Aorta (tissue), 5 donors: ENCODE measurements at regions not wholly inside any gene's neighbourhood (a gene's known extent, or its start where the extent isn't known, plus 50 kb on each side); places are given as distances from the start of the nearest gene placed in this dataset.

ENCODE experiments used
- ATAC-seq: fragments of 200-7000 bp; cut with Tn5 transposase; one replicate; pipeline ENCODE4 v1.9.1; 2022; ENCODE audit warnings: moderate library complexity; ENCODE audit not compliant: low FRiP score
- DNase-seq, 2 donors: peaks; one replicate each; pipeline ENCODE4 v3.0.0-alpha.2; 2020
- H3K27ac ChIP-seq, 2 donors: one replicate each; pipeline ENCODE4 v1.5.1; 2013; ENCODE audit warnings: low read length in 2 of 2, mild to moderate bottlenecking in 2 of 2, moderate library complexity in 2 of 2, control low read depth in 1 of 2, inconsistent platforms in 1 of 2, low read depth in 1 of 2
- H3K27me3 ChIP-seq, 2 donors: one replicate each; pipeline ENCODE4 v1.6.1; 2013; ENCODE audit warnings: control low read depth in 1 of 2, low read length in 1 of 2, mild to moderate bottlenecking in 1 of 2, moderate library complexity in 1 of 2; ENCODE audit not compliant: insufficient read depth in 2 of 2, control insufficient read depth in 1 of 2
- H3K36me3 ChIP-seq, 2 donors: one replicate each; pipeline ENCODE4 v1.6.1; 2013; ENCODE audit warnings: control low read depth in 1 of 2, low read length in 1 of 2, mild to moderate bottlenecking in 1 of 2; ENCODE audit not compliant: insufficient read depth in 2 of 2, control insufficient read depth in 1 of 2
- H3K4me1 ChIP-seq, 2 donors: one replicate each; pipeline ENCODE4 v1.6.1; 2013; ENCODE audit warnings: low read length in 2 of 2, control low read depth in 1 of 2, mild to moderate bottlenecking in 1 of 2, moderate library complexity in 1 of 2; ENCODE audit not compliant: insufficient read depth in 2 of 2, control insufficient read depth in 1 of 2
- H3K4me3 ChIP-seq, 2 donors: one replicate each; pipeline ENCODE4 v1.5.1; 2013; ENCODE audit warnings: low read length in 2 of 2, control low read depth in 1 of 2, mild to moderate bottlenecking in 1 of 2
- H3K9me3 ChIP-seq: one replicate; pipeline ENCODE4 v1.6.1; 2013; ENCODE audit warnings: mild to moderate bottlenecking, low read length; ENCODE audit not compliant: control insufficient read depth
- WGBS, 2 donors: extraction: QIAGEN DNeasy Blood & Tissue Kit; methylation state at CpG; one replicate each; pipeline ENCODE4 v1.1.7; 2013; 5-methylcytosine and 5-hydroxymethylcytosine counted together
- intact Hi-C, 2 donors: fragments of 100-400 bp; cut with DNase I; formaldehyde crosslinking; loops; one replicate each; pipeline versions ENCODE4 v1.14.2 to v1.15.0; 2022
- donor health status: healthy with polysubstance abuse.
- donor health status: Bipolar disorder and iron deficiency.
- donor health status: DM: no; HTN: no; CAD: no.
- donor health status: DM: no; HTN: no; CAD: no.
- donor health status: DM: yes; HTN: yes; CAD: no.

DNA sequence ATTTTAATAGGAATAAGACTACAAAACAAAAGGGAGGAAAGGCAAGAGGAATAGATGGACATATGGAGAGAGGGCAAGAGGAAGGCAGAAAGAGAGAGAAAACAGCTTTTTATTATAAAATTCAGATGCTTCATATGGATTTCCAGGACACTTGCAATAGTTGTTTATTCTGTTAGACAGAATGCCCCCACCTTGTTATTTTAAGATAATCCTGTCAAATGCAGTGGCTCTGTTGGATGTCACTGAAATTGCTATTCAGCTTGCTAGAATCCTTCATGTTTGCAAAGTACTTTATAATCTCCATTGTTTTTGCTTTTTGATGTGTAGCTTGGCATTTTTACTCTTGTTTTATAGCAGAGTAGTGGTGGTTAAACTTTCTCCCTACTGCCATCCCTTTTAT lies 432.4 kb upstream of the AZI2 start:
- Histone ChIP-seq H3K4me1 (peaks cover 0 to 4% of the 10 kb centered on the region in 2 donors), H3K9me3 (no peaks in the 10 kb centered on the region), H3K36me3 (no peaks in the 10 kb centered on the region), H3K4me3 (no peak overlapping the region), H3K27me3 (no peaks in the 10 kb centered on the region), H3K27ac (no peak overlapping the region)
- intact Hi-C loops: no loop called here
- DNase-seq (no peak), ATAC-seq (no peak)

- Histone ChIP-seq H3K4me1 (no peaks in the 10 kb centered on the region), H3K27ac (no peak overlapping the region), H3K36me3 (no peaks in the 10 kb centered on the region), H3K27me3 (no peaks in the 10 kb centered on the region), H3K9me3 (no peaks in the 10 kb centered on the region), H3K4me3 (no peak overlapping the region)
- DNase-seq (no peak), ATAC-seq (no peak)
- WGBS, 2 donors: 95% methylated on average over 3 of the region's 3 CpGs
- intact Hi-C loops: no loop called here
Measured at GRCh38 chr3:28786446-28786845, 437.8 kb upstream of the AZI2 start.

DNA sequence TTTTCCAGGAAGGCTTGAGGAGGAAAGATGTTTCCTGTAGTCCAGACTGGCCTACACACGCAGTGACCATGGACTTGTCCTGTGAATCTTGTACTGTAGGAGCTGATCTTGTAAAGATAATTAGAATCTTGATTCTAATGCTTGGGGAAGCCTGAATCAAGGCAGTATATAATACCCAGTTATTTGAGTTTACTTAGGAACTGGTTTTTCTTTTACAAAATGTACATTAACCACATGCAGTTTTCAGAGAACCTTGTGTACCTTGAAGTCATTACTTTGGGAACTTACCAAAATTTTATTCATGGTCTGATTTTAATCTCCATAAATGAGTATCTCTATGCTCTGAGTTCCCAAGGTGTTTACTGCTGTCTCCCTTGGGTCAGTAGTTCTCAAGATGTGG lies 439.9 kb upstream of the AZI2 start:
- ATAC-seq (no peak), DNase-seq (no peak)
- no peak overlapping the region for H3K27ac ChIP-seq
- H3K27me3 ChIP-seq: no peaks in the 10 kb centered on the region
- WGBS, 2 donors: 87 to 91% methylated on average over 1 of the region's 1 CpG
- no peaks in the 10 kb centered on the region for H3K36me3 ChIP-seq
- H3K4me1 ChIP-seq: peaks cover 0 to 3% of the 10 kb centered on the region in 2 donors
- H3K9me3 ChIP-seq: no peaks in the 10 kb centered on the region
- intact Hi-C loops: no loop called here
- no peak overlapping the region for H3K4me3 ChIP-seq

DNA sequence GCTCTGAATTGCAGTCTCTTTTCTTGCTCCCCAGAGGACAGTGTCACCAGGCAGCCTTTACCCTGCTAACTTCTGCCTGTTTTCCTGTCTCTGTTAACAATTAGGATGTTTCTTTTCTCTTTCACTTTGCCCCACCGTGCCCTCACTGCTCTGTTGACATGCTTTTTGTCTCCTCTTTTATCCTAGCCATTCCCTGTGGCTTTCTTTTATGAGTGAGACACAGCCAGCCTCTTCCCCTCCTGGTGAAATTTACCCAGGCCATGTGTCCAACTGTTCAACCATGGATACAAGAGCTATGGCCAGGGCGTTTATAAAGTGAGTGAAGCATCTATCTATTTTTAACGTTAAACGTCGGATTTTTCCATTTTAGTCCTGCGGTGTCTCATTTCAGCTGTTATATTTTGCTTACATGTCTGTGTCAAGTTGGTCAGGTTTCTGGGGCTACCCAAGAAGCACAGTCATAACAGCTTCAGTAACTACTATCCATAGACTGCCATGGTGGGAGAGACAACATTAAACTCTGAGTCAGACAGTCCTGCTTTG lies 443.2 kb upstream of the AZI2 start:
- intact Hi-C loops: no loop called here
- Histone ChIP-seq H3K4me1 (peaks cover 0 to 3% of the 10 kb centered on the region in 2 donors), H3K27me3 (no peaks in the 10 kb centered on the region), H3K4me3 (no peak overlapping the region), H3K27ac (no peak overlapping the region), H3K36me3 (no peaks in the 10 kb centered on the region), H3K9me3 (no peaks in the 10 kb centered on the region)
- DNase-seq (no peak), ATAC-seq (no peak)
- WGBS, 2 donors: 42 to 44% methylated on average over 6 of the region's 6 CpGs

DNA sequence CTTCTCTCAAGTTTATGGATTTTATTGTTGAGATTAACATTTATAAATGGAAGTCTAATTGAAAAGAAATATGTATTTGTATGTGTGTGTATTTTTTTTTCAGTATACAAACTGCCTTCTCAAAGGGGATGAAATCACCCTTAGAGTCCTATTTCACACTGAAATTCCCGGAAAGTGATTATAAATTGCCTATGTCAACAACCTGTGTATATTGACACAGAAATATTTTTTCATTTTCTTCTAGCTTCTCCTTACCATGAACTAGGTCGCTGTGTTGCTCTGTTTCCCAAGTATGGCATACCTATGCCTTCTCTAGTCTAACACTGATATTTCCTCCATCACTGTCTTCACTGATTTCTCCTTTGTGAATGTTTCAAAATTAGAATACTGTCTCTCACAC lies 444.0 kb upstream of the AZI2 start:
- no peak for ATAC-seq
- WGBS, 2 donors: 92 to 97% methylated on average over 2 of the region's 2 CpGs
- no peaks in the 10 kb centered on the region for H3K36me3 ChIP-seq
- no peak for DNase-seq
- peaks cover 0 to 3% of the 10 kb centered on the region in 2 donors for H3K4me1 ChIP-seq
- H3K27me3 ChIP-seq: no peaks in the 10 kb centered on the region
- H3K27ac ChIP-seq: no peak overlapping the region
- no peak overlapping the region for H3K4me3 ChIP-seq
- intact Hi-C loops: no loop called here
- H3K9me3 ChIP-seq: no peaks in the 10 kb centered on the region

DNA sequence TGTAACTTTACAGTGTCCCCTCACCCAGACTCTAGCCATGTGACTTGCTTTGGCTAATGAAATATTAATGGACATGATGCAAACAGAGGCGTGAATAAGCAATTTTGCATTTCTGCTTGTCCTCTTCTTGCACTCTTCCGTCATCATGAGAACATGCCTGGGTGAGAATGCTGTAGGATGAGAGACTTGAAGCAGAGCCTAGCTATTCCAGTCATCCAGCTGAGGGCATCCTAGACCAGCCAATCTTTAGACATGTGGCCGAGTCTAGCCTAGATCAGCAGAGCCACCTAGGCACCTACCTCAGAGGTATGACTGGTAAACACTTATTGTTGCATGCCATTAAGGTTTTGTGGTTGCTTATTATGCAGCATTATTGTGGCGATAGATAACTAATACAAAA lies 450.5 kb upstream of the AZI2 start:
- no peaks in the 10 kb centered on the region for H3K9me3 ChIP-seq
- H3K27me3 ChIP-seq: no peaks in the 10 kb centered on the region
- ATAC-seq (no peak), DNase-seq (no peak)
- no peak overlapping the region for H3K4me3 ChIP-seq
- H3K36me3 ChIP-seq: no peaks in the 10 kb centered on the region
- 97 to 99% methylated on average over 4 of the region's 4 CpGs for WGBS, 2 donors
- no peak overlapping the region for H3K27ac ChIP-seq
- intact Hi-C loops: no loop called here
- no peaks in the 10 kb centered on the region for H3K4me1 ChIP-seq

DNA sequence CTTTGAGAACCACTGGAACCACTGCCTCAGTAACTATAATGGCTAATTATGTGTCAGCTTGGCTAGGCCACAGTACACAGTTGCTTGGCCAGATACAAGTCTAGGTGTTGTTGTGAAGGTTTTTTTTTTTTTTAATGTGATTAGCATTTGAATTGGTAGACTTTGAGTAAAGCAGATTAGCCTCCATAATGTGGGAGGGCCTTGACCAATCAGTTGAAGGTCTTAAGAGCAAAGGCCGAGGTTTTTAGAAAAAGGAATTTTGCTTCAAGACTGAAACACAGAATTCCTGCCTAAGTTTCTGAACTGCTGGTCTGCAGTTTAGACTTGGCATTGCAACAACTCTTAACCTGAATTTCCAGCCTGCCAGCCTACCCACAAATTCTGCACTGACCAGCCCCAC lies 451.6 kb upstream of the AZI2 start:
- no peaks in the 10 kb centered on the region for H3K4me1 ChIP-seq
- H3K4me3 ChIP-seq: no peak overlapping the region
- no peaks in the 10 kb centered on the region for H3K27me3 ChIP-seq
- intact Hi-C loops: no loop called here
- 91 to 100% methylated on average over 1 of the region's 1 CpG for WGBS, 2 donors
- H3K36me3 ChIP-seq: no peaks in the 10 kb centered on the region
- no peak overlapping the region for H3K27ac ChIP-seq
- ATAC-seq: no peak
- no peak for DNase-seq
- H3K9me3 ChIP-seq: no peaks in the 10 kb centered on the region

GRCh38 chr3:28808068-28808467 lies 459.4 kb upstream of the AZI2 start:
- intact Hi-C loops: no loop called here
- H3K36me3 ChIP-seq: no peaks in the 10 kb centered on the region
- no peaks in the 10 kb centered on the region for H3K27me3 ChIP-seq
- no peak for DNase-seq
- ATAC-seq: no peak
- H3K9me3 ChIP-seq: no peaks in the 10 kb centered on the region
- H3K4me1 ChIP-seq: no peaks in the 10 kb centered on the region
- 87 to 94% methylated on average over 4 of the region's 4 CpGs for WGBS, 2 donors
- no peak overlapping the region for H3K4me3 ChIP-seq
- no peak overlapping the region for H3K27ac ChIP-seq

DNA sequence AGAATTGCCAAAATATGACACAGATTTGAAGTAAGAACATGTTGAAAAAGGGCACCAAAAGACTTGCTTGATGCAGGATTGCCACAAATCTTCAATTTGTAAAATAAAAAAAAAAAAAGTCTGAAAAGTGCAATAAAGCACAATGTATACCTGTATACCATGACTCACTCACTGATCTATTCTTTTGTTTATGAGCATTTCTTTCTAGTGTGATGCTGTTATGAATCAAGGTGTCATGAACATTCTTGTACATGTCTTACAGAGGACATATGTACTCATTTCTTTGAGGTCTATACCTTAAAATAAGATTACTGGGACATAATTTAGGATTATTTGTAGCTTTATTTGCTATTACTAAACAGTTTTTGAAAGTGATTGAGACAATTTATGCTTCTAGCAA lies 464.9 kb upstream of the RBMS3 start:
- no peak for ATAC-seq
- DNase-seq: no peak

More for the DNA sequence above, 464.9 kb upstream of the RBMS3 start:
- H3K4me3 ChIP-seq: no peak overlapping the region
- no peaks in the 10 kb centered on the region for H3K27me3 ChIP-seq
- H3K36me3 ChIP-seq: no peaks in the 10 kb centered on the region
- no peaks in the 10 kb centered on the region for H3K4me1 ChIP-seq
- no peak overlapping the region for H3K27ac ChIP-seq
- intact Hi-C loops: no loop called here
- H3K9me3 ChIP-seq: no peaks in the 10 kb centered on the region
